C4-2B (cell line): ENCODE measurements at regions not wholly inside any gene's neighbourhood (a gene's known extent, or its start where the extent isn't known, plus 50 kb on each side); places are given as distances from the start of the nearest gene placed in this dataset.

Experiments used
- ZFX ChIP-seq: fragments of 450-650 bp; IDR thresholded peaks from 2 replicates; pipeline ENCODE4 v1.6.1; 2017
- TF ChIP-seq, protein P1 (sequence below): fragments of 450-650 bp; conservative IDR thresholded peaks from 2 replicates; pipeline ENCODE4 v1.5.1; 2017; ENCODE audit warnings: mild to moderate bottlenecking

DNA sequence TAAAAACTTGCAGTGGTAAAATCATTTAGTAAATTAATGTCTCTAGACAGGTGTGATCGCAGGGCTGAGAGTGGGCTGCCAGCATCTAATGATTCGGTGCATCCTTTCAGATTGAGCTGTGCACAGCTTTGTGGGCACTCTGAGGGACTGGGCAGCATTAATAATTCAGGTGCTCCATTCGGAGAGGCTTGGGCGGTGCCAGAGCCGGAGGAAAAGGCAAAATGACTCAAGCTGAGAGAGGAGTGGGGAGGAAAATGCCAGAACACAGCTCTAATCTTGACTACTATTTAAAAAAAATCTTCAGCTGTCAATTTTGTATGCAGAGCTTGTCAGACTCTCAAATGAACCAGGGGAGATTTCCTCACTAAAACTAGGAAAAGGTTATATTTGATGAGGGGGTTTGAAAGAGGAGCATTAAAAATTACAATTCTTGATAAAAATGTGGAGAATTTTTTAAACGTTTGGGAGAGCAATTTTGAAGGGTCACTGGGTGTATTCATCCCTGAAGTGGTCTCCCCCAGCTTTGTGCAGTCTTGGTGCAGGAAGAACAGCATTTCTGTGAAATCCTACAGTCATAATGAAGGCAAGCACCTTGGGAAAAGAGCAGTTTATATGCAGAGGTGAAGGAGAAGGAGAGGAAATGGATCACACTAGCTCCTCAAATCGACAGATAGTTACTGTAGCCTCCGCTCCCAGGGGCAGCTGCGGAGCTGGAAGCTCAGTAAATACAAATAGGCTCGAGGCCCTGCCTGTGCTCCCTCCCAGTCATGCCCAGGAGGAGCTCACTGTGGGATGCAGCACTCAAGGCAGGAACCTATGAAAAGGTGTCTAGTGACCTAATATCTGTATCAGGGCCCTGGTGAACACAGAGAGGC lies 535.4 kb upstream of the RAB6C start:
- TF ChIP-seq, protein P1, sequence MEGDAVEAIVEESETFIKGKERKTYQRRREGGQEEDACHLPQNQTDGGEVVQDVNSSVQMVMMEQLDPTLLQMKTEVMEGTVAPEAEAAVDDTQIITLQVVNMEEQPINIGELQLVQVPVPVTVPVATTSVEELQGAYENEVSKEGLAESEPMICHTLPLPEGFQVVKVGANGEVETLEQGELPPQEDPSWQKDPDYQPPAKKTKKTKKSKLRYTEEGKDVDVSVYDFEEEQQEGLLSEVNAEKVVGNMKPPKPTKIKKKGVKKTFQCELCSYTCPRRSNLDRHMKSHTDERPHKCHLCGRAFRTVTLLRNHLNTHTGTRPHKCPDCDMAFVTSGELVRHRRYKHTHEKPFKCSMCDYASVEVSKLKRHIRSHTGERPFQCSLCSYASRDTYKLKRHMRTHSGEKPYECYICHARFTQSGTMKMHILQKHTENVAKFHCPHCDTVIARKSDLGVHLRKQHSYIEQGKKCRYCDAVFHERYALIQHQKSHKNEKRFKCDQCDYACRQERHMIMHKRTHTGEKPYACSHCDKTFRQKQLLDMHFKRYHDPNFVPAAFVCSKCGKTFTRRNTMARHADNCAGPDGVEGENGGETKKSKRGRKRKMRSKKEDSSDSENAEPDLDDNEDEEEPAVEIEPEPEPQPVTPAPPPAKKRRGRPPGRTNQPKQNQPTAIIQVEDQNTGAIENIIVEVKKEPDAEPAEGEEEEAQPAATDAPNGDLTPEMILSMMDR, result no peak
- no peak for TF ChIP-seq ZFX
